Myocyte (in vitro differentiated cells): ENCODE measurements at regions not wholly inside any gene's neighbourhood (a gene's known extent, or its start where the extent isn't known, plus 50 kb on each side); places are given as distances from the start of the nearest gene placed in this dataset.
"Not testable (repeated sequence)": the region's sequence is repeated elsewhere in the genome, so short reads cannot be mapped to it uniquely, and the experiment has no call there.

Source experiments
- DNase-seq: peaks from one replicate; pipeline ENCODE4 v3.0.0-alpha.2; 2012; ENCODE audit warnings: low read depth

DNA sequence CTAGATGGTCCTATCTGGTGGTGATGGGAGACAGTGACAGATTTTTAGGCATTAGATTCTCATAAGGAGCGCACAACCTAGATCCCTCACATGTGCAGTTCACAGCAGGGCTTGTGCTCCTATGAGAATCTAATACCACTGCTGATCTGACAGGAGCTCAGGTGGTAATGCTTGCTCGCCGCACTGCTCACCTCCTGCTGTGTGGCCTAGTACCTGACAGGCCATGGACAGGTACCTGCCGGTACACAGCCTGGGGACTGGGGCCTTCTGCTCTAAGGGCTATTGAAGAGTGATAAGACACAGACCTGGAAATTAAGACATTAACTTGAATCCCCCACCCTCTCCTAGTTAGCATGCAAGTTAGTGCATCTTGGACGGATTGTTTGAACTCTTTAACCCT lies 64.4 kb downstream of the KLRB1 start:
- DNase-seq = not testable (repeated sequence)

DNA sequence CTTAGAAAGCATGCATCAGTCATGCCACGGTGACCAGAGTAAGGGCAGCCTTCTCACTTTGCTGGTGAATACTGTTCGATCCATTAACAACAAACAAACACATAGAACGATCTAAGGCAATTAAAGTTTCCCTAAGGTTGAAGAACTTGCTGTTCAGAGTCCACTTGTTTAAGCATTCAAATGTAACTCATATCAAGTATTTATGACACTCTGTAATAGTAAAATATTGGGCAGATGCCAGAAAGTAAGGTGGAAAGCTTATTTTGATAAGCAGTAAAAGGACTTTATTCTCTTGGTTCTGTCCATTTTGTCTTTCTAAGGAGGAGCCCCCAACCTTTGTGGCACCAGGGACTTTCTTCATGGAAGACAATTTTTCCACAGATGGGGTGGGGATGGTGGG lies 64.9 kb downstream of the KLRB1 start:
- not testable (repeated sequence) for DNase-seq

GRCh38 chr12:9515925-9516324 lies 91.8 kb downstream of the KLRB1 start:
- not testable (repeated sequence) for DNase-seq

GRCh38 chr12:9512695-9513094 lies 95.0 kb downstream of the KLRB1 start:
- DNase-seq = not testable (repeated sequence)

DNA sequence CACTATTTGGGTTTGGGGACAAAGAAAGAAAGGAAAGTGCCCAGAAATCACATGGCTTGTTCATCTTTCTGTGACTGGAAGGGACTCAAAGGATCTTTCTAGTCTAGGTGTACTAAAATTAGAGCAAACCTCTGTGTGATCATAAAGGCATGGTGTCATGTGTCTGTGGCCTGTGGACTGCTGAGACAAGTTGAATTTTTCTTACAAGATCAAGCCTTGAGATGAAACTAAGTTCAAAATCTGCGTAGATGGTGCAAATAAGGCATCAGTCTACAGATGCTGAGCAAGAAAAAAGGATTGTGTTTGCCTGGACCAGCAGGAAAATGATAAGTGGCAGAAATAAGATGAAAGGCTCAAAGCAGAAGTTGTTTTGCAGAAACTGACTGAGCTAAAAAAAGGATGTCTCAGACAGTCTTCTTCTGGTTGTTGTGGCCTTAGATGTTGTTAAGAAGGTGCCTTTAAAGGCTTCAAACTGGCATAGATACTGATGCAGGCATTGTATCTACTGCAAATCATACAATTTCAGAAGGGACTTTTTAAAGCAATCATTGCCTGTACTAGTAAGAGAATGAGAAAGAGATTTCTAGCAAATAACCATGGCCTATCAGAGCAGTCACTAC lies 97.2 kb downstream of the KLRB1 start:
- not testable (repeated sequence) for DNase-seq

DNA sequence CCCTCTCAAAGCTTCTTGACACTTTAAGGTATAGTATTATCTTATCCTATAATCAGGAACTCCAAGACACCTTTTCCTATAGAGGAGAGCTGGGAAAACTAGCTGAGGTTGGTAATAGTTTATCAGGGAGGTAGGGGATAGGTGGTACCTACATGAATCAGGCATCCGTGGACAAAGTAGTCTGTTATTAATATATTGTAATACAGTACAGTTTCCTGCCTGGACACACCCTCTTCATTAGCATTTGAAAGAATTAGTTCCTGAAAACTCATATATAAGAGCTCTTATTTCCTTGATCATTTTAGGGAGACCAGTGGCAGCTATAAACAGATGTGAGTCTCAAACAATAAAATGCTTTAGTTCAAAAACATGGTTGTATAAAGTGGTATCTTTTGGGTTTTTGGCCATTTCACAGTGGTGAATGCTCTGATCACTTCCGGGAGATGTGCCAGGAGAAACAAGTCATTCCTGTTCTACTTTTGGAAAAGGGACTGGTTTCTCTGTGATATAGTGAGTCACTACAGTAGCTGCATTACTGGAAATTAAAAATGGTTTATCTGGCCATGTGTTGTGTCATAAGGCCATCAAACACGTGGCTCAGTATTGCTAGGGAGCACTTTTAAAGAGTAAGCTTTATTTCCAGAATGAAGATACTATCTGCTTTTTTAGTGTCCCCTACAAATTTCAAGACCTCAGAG lies 98.1 kb downstream of the KLRB1 start:
- DNase-seq = no peak

GRCh38 chr12:9506746-9507145 lies 101.0 kb downstream of the KLRB1 start:
- no peak for DNase-seq

DNA sequence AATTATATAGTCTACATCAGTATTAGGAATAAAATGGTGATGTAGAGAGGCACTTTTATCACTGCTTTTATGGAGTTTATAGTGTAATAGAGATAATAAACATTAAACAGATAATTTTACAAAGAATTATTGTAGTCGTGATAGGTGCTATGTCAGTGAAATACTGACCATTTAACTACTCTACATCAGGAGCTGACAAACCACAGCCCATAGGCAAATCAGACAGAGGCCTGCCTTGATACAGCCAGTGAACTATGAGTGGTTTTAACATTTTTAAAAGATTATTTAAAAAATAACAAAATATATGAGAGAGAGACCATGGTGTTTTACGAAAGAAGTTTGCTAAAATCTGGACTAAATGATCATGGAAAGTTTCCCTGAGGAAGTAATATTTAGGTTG lies 104.3 kb downstream of the KLRB1 start:
- not testable (repeated sequence) for DNase-seq

DNA sequence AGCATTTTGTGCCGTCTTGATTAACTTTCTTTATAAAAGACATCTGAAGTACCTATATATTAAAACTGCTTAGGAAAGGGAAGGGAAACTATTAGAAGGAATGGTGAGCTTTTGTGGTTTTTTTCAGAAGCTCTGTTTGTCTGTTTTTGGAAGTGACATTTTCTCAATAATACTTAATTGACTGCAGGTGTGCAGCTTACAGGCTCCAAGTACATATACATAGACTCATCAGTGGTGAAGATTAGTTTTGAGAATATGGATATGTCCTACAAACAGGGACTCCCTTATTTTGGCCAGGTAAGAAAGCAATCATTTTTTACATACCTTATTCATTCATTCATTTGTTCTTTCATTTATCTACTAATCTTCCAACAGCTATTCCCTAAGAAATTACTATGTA lies 104.9 kb downstream of the KLRB1 start:
- DNase-seq = not testable (repeated sequence)

- DNase-seq = not testable (repeated sequence)
Observed at GRCh38 chr12:9493325-9493724, 114.4 kb downstream of the KLRB1 start.

- DNase-seq = not testable (repeated sequence)
Observed at GRCh38 chr12:9481289-9481688, 126.4 kb downstream of the KLRB1 start.

DNA sequence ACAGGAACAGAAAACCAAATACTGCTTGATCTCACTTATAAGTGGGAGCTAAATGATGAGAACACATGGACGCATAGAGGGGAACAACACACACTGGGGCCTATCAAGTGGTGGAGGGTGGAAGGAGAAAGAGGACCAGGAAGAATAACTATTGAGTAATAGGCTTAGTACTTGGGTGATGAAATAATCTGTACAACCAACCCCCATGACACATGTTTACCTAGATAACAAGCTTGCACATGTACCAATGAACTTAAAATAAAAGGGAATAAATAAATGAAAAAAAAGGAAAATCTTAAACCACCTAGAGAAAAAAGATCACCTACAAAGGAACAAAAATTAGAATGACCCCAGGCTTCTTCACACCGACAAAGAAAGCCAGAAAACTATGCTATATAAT lies 133.5 kb downstream of the KLRB1 start:
- not testable (repeated sequence) for DNase-seq

DNA sequence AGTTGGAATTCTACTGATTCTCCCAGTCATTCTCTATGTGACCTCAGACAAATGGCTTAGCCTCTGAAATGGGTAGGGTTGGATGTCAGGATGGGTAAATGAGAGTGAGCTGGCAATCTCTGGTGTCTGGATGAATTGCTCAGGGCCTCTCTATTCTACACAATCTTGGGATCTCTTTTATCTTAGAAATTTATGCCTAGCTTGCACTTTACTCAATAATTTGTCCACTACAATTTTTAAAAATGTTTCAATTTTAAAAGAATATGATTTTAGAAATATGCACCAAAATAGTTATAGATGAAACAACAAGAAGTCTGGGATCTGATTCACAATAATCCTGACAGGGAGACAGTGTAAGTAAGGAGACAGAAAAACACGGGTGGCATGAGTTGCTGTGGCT lies 134.1 kb downstream of the KLRB1 start:
- DNase-seq = not testable (repeated sequence)

DNA sequence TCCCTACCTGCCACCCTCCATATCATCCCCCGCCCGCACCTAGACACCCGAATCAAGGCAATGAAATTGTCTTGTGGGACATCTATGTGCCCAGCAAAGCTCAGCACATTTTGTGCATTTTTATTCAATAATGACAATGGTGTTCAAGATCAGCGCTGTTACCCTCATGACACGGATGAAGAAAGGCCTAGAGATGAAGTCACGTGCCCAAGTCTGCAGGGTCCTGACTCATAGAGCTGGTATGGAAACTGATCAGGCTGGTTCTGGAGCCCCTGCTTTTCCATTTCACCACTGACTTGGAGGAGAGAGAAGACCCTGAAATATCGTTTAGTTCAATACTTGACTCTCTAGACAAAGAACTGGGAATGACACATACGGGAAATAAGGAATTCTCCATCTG lies 136.2 kb downstream of the KLRB1 start:
- DNase-seq = not testable (repeated sequence)

DNA sequence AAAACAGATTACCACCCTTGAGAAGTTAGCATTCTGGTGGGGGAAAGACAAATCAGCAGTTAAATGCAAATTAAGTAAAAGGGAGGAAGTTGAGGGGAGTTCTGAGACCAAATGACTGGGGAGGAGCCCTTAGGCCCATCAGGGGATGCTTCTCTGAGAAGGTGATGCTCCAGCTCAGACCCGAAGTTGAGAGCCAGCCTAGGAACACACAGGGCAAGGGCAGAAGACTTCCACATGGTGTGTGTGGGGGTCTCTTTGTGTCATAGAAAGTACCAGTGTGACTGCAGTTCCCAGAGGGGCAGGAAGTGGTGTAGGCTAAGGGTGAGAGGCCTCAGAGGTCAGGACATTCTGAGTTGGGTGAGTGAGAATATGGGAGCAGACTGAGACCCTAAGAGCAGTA lies 137.3 kb downstream of the KLRB1 start:
- not testable (repeated sequence) for DNase-seq

DNA sequence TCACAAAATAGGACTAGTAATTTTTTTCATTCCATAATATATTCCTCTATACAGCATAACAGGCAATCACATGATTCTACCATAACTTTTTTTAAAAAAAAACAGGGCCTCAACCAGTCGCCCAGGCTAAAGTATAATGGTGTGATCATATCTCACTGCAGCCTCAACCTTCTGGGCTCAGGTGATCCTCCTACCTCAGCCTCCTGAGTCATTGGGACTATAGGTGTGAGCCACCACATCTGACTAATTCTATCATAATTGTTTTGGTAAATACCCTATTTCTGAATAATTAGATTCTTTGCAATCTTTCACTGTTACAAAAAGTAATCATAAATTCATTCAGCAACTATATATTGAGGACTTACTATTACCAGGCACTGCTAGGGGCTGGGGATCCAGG lies 137.8 kb downstream of the KLRB1 start:
- not testable (repeated sequence) for DNase-seq

GRCh38 chr12:9469463-9469862 lies 138.3 kb downstream of the KLRB1 start:
- not testable (repeated sequence) for DNase-seq

GRCh38 chr12:9468998-9469397 lies 138.7 kb downstream of the KLRB1 start:
- peak; percentile 38 for DNase-seq

DNA sequence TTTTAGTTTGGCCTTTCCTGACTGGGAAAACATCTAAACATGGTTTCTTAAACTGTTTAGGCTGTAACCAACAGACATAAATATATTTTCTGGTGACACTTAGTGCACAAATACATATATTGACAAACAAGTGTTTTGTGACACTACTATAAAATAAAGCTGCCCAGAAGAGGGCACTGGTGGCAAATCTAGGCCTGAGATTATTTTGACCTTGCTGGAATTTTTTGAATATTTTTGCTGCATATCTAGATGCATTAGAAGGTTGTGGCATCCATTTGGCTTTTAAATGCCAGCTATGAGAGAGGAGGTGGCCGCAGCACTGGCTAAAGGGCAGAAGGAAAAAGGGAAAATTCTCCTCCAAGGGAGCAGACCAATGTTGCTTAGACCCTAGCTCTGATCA lies 139.6 kb downstream of the KLRB1 start:
- peak; percentile 14 for DNase-seq

DNA sequence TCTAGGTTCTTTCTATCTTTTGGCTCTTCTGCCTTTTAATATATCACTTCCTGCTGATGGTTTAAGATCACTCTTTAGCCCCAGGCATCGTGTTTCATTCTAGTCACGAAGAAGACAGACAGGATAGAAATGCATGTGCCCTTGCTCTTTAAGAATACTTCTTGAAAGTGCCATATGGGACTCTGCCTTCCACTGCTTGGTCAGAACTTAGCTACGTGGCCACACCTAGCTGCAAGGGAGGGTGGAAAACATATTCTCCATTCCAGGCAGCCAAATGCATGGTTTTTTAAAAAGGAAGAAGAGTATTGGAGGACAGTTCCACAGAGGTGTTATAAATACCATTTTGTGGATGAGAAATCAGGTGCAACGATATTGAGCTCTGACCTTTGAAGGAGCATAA lies 143.3 kb downstream of the KLRB1 start:
- no peak for DNase-seq

GRCh38 chr12:9455516-9455915 lies 152.2 kb downstream of the KLRB1 start:
- not testable (repeated sequence) for DNase-seq

DNA sequence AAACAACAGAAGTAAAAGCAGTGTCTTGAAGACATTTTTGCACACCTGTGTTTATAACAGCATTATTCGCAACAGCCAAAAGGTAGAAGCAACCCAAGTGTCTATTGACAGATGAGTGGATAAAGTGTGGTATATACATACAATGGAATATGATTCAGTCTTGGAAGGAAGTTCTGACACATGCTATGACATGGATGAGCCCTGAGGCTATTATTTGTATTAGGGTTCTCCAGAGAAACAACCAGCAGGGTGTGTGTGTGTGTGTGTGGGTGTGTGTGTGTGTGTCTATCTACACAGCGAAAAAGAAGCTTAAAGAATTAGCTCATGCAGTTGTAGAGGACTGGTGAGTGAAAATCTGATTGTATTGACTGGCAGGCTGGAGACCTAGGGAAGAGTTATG lies 153.7 kb downstream of the KLRB1 start:
- DNase-seq = not testable (repeated sequence)

DNA sequence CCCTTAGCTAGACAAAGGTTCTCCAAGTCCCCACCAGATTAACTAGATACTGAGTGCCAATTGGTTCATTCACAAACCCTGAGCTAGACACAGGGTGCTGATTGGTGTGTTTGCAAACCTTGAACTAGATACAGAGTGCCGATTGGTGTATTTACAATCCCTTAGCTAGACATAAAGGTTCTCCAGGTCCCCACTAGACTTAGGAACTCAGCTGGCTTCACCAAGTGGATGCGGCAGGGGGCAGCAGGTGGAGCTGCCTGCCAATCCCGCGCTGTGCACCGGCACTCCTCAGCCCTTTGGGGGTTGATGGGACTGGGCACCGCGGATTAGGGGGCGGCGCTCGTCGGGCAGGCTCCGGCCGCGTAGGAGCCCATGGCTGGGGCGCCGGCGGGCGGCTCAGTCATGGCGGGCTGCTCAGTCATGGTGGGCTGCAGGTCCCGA lies 157.6 kb downstream of the KLRB1 start:
- DNase-seq = not testable (repeated sequence)
